HepG2 (cell line): ENCODE measurements at regions not wholly inside any gene's neighbourhood (a gene's known extent, or its start where the extent isn't known, plus 50 kb on each side); places are given as distances from the start of the nearest gene placed in this dataset.
A peak's percentile ranks its signal among the peaks of the same experiment; 100 is the strongest.

Experiments
- BCL6 ChIP-seq: IDR thresholded peaks from 2 replicates; pipeline ENCODE4 v1.6.1; 2016; ENCODE audit warnings: missing genetic modification reagents, missing compliant biosample characterization
- GABPB1 ChIP-seq: IDR thresholded peaks from 2 replicates; pipeline ENCODE4 v1.6.1; 2016; ENCODE audit warnings: mild to moderate bottlenecking, missing genetic modification reagents, moderate library complexity, missing compliant biosample characterization
- HOXA3 ChIP-seq: sonication (generic); formaldehyde crosslinking; IDR thresholded peaks from 2 replicates; pipeline ENCODE4 v1.5.0; 2020; ENCODE audit warnings: missing genetic modification reagents
- NFE2L2 ChIP-seq: fragments of 150-350 bp; IDR thresholded peaks from 2 replicates; pipeline ENCODE4 v1.6.1; 2014; ENCODE audit warnings: low read length
- POLR2AphosphoS2 ChIP-seq: IDR thresholded peaks from 2 replicates; pipeline ENCODE4 v1.6.1; 2011; ENCODE audit warnings: low read depth, low read length, improper control_type of control experiment
- POLR2AphosphoS5 ChIP-seq: IDR thresholded peaks from 2 replicates; pipeline ENCODE4 v1.6.1; 2012; ENCODE audit warnings: low read depth, low read length
- SKI ChIP-seq: fragments of 450-650 bp; IDR thresholded peaks from one replicate; pipeline ENCODE4 v1.6.1; 2018; ENCODE audit warnings: mild to moderate bottlenecking; ENCODE audit not compliant: partially characterized antibody
- ZBTB4 ChIP-seq: sonication (generic); formaldehyde crosslinking; IDR thresholded peaks from 2 replicates; pipeline ENCODE4 v1.4.0; 2020; ENCODE audit warnings: missing genetic modification reagents, mild to moderate bottlenecking, borderline replicate concordance
- ZFX ChIP-seq: sonication (generic); formaldehyde crosslinking; IDR thresholded peaks from 2 replicates; pipeline ENCODE4 v1.4.0; 2020; ENCODE audit warnings: mild to moderate bottlenecking, low read depth, missing genetic modification reagents, moderate library complexity
- ZNF292 ChIP-seq: sonication (generic); formaldehyde crosslinking; IDR thresholded peaks from 2 replicates; pipeline ENCODE4 v1.8.1; 2022; ENCODE audit warnings: mild to moderate bottlenecking, low read depth, missing genetic modification reagents, borderline replicate concordance
- ZNF75D ChIP-seq: sonication (generic); formaldehyde crosslinking; IDR thresholded peaks from 2 replicates; pipeline ENCODE4 v1.8.1; 2023; ENCODE audit warnings: missing genetic modification reagents, mild to moderate bottlenecking, borderline replicate concordance
- ZNF891 ChIP-seq: sonication (generic); formaldehyde crosslinking; IDR thresholded peaks from 2 replicates; pipeline ENCODE4 v1.5.0; 2020; ENCODE audit warnings: mild to moderate bottlenecking, missing genetic modification reagents
- ZSCAN22 ChIP-seq: sonication (generic); formaldehyde crosslinking; IDR thresholded peaks from 2 replicates; pipeline ENCODE4 v1.4.0; 2020; ENCODE audit warnings: mild to moderate bottlenecking, missing genetic modification reagents
- ZXDC ChIP-seq: sonication (generic); formaldehyde crosslinking; IDR thresholded peaks from 2 replicates; pipeline ENCODE4 v1.5.0; 2020; ENCODE audit warnings: mild to moderate bottlenecking, missing genetic modification reagents
- TF ChIP-seq, protein P1 (sequence below): sonication (generic); formaldehyde crosslinking; IDR thresholded peaks from 2 replicates; pipeline ENCODE4 v1.8.0; 2022; ENCODE audit warnings: mild to moderate bottlenecking, missing genetic modification reagents
- TF ChIP-seq, protein P2 (sequence below): sonication (generic); formaldehyde crosslinking; IDR thresholded peaks from 2 replicates; pipeline ENCODE4 v1.5.1; 2020; ENCODE audit warnings: mild to moderate bottlenecking, missing genetic modification reagents, moderate library complexity

DNA sequence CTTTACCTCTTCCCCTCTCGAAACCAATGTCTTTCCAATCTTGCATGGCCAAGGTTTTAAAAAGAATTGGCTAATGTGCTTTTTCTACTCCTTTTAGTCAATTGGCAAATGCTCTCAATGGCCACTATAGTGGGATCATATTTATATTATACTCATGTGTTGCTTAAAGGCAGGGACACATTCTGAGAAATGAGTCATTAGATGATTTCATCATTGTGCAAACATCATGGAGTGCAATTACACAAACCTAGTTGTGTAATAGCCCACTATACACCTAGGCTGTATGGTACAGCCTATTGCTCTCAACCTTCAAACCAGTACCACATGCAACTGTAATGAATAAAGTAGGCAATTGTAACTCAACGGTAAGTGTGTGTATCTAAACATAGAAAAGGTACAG is 180.9 kb downstream of the HS3ST3A1 start (continued):
- TF ChIP-seq SKI: peak; percentile 30
- TF ChIP-seq NFE2L2: no peak
- TF ChIP-seq HOXA3 (CRISPR knock-in tag): peak; percentile 61; the same call in 1 of the 2 replicates
- TF ChIP-seq ZNF292: no peak
- TF ChIP-seq, protein P1, sequence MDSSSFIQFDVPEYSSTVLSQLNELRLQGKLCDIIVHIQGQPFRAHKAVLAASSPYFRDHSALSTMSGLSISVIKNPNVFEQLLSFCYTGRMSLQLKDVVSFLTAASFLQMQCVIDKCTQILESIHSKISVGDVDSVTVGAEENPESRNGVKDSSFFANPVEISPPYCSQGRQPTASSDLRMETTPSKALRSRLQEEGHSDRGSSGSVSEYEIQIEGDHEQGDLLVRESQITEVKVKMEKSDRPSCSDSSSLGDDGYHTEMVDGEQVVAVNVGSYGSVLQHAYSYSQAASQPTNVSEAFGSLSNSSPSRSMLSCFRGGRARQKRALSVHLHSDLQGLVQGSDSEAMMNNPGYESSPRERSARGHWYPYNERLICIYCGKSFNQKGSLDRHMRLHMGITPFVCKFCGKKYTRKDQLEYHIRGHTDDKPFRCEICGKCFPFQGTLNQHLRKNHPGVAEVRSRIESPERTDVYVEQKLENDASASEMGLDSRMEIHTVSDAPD (CRISPR knock-in tag): no peak
- TF ChIP-seq ZXDC (CRISPR knock-in tag): no peak
- TF ChIP-seq ZBTB4: no peak
- TF ChIP-seq BCL6 (CRISPR knock-in tag): peak; percentile 87
- TF ChIP-seq POLR2AphosphoS5: no peak
- TF ChIP-seq ZNF75D: no peak
- TF ChIP-seq ZFX: no peak
- TF ChIP-seq GABPB1 (CRISPR knock-in tag): peak; percentile 18; the same call in 1 of the 2 replicates
- TF ChIP-seq ZSCAN22 (CRISPR knock-in tag): no peak
- TF ChIP-seq, protein P2, sequence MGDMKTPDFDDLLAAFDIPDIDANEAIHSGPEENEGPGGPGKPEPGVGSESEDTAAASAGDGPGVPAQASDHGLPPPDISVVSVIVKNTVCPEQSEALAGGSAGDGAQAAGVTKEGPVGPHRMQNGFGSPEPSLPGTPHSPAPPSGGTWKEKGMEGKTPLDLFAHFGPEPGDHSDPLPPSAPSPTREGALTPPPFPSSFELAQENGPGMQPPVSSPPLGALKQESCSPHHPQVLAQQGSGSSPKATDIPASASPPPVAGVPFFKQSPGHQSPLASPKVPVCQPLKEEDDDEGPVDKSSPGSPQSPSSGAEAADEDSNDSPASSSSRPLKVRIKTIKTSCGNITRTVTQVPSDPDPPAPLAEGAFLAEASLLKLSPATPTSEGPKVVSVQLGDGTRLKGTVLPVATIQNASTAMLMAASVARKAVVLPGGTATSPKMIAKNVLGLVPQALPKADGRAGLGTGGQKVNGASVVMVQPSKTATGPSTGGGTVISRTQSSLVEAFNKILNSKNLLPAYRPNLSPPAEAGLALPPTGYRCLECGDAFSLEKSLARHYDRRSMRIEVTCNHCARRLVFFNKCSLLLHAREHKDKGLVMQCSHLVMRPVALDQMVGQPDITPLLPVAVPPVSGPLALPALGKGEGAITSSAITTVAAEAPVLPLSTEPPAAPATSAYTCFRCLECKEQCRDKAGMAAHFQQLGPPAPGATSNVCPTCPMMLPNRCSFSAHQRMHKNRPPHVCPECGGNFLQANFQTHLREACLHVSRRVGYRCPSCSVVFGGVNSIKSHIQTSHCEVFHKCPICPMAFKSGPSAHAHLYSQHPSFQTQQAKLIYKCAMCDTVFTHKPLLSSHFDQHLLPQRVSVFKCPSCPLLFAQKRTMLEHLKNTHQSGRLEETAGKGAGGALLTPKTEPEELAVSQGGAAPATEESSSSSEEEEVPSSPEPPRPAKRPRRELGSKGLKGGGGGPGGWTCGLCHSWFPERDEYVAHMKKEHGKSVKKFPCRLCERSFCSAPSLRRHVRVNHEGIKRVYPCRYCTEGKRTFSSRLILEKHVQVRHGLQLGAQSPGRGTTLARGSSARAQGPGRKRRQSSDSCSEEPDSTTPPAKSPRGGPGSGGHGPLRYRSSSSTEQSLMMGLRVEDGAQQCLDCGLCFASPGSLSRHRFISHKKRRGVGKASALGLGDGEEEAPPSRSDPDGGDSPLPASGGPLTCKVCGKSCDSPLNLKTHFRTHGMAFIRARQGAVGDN (CRISPR knock-in tag): no peak
- no peak for TF ChIP-seq POLR2AphosphoS2
- TF ChIP-seq ZNF891 (CRISPR knock-in tag): no peak
